ENCODE measurements at regions not wholly inside any gene's neighbourhood (a gene's known extent, or its start where the extent isn't known, plus 50 kb on each side); places are given as distances from the start of the nearest gene placed in this dataset.
"Not testable (repeated sequence)": the region's sequence is repeated elsewhere in the genome, so short reads cannot be mapped to it uniquely, and the experiment has no call there.

DNA sequence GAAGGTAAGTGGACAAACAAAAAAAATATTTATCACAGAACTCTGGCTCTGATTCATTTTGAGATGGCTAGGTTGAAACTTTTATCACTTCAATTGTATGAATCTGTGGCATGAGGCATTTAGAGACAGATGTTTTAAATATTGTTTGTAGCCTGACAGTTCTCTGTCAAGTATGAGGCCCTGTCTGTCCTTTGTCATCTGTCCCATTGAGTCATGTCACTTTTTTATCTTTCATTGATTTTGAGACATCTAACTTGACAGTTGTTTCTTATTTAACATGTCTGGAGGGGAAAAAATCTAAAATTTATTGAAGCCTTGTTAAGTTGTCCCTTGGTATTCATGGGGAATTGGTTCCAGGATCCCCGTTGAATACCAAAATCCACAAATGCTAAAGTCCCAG is 829.5 kb downstream of the FSCB start:
- TF ChIP-seq, protein P1, sequence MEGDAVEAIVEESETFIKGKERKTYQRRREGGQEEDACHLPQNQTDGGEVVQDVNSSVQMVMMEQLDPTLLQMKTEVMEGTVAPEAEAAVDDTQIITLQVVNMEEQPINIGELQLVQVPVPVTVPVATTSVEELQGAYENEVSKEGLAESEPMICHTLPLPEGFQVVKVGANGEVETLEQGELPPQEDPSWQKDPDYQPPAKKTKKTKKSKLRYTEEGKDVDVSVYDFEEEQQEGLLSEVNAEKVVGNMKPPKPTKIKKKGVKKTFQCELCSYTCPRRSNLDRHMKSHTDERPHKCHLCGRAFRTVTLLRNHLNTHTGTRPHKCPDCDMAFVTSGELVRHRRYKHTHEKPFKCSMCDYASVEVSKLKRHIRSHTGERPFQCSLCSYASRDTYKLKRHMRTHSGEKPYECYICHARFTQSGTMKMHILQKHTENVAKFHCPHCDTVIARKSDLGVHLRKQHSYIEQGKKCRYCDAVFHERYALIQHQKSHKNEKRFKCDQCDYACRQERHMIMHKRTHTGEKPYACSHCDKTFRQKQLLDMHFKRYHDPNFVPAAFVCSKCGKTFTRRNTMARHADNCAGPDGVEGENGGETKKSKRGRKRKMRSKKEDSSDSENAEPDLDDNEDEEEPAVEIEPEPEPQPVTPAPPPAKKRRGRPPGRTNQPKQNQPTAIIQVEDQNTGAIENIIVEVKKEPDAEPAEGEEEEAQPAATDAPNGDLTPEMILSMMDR (conservative IDR thresholded peaks at IDR 0.05), result no peak
- TF ChIP-seq ZFX (IDR thresholded peaks at IDR 0.05), result no peak
- H3K27ac ChIP-seq, result no peak overlapping the region

DNA sequence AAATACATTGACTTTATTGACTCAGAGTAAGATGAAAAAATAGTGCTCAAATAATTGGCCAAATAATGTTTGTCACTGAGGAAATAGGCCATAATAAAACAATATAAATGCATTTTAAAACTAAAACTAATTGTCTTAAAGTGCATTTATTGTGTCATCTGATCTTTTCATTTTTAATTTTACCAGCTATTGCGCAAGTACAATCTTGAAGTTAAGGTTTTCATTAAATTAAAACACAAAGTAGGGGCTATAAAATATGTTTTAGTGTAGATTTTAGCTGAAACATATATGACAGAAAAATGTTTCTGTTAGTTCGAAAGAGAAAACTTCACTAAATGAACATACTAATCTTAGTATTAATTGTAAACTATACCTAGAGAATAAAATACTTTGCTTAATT is 832.8 kb downstream of the FSCB start:
- H3K27ac ChIP-seq, result no peak overlapping the region
- no peak for TF ChIP-seq ZFX (IDR thresholded peaks at IDR 0.05)
- TF ChIP-seq, protein P1 (conservative IDR thresholded peaks at IDR 0.05), result no peak

DNA sequence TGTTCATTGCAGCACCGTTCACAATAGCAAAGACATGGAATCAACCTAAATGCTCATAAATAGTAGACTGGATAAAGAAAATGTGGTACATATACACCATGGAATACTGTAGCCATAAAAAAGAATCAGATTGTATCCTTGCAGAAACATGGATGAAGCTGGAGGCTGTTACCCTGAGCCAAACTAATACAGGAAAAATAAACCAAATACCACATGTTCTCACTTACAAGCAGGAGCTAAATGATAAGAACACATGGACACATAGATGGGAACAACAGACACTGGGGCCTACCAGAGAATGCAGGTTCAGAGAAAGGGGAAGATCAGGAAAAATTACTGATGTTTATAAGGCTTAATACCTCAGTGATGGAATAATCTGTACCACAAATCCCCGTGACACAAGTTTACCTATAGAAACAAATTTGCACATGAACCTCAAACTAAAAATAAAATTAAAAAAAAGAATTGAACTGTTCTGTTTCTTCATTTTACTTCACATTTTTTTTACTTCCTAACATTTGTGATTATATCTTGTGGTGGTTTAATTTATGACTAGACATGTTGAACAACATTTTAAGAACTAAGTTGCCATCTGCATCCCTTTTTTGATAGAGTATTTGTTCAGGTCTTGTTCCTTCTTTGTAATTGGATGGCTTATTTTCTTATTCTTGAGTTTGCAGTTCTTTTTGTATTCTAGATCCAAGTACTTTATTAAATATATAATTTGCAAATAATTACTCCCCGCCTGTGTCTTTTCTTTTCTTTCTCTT is 835.2 kb downstream of the FSCB start:
- H3K27ac ChIP-seq, result no peak overlapping the region
- TF ChIP-seq ZFX (IDR thresholded peaks at IDR 0.05), result no peak
- TF ChIP-seq, protein P1 (conservative IDR thresholded peaks at IDR 0.05), result no peak

DNA sequence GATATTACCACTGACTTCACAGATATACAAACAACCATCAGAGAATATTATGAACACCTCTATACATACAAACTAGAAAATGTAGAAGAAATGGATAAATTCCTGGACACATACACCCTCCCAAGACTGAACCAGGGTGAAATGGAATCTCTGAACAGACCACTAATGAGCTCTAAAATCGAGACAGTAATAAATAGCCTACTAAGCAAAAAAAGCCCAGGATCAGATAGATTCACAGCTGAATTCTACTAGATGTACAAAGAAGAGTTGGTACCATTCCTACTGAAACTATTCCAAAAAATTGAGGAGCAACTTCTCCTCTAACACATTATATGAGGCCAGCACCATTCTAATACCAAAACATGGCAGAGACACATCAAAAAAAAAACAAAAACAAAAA is 837.7 kb downstream of the FSCB start:
- TF ChIP-seq, protein P1 (conservative IDR thresholded peaks at IDR 0.05), result no peak
- TF ChIP-seq ZFX (IDR thresholded peaks at IDR 0.05), result no peak
- no peak overlapping the region for H3K27ac ChIP-seq

DNA sequence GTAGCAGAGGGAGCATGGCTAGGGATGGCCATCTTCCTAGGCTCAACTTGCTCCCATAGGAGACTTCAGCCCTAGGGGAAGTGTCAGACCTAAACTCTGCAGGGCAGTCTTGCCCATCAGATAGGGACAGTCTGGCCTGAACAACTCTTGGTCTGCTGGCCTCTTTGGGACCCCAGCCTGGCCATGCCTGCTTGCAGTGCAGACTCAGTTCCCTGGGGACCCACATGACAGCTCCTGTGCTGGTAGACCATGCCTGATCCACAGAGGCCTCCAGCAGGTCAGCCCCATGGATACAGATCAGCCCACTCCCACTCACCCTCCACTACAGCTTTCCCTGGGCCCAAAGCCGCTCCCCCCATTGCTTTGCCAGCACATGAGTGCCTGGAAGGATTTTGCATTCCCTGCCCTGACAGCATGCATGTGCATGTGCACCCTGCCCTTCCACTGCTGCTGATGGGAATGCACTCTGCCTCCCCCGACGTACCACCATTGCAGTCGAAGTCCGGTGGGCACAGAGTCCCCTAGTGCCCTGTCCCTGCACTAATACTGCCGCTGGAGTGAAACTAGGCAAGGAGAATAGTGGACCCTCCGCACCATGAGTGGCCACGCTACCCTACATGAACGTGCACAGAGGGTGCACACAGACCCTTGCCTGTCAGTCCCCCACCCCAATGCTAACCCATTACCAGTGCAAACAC is 841.4 kb downstream of the FSCB start:
- no peak for TF ChIP-seq ZFX (IDR thresholded peaks at IDR 0.05)
- TF ChIP-seq, protein P1 (conservative IDR thresholded peaks at IDR 0.05), result no peak
- no peak overlapping the region for H3K27ac ChIP-seq

DNA sequence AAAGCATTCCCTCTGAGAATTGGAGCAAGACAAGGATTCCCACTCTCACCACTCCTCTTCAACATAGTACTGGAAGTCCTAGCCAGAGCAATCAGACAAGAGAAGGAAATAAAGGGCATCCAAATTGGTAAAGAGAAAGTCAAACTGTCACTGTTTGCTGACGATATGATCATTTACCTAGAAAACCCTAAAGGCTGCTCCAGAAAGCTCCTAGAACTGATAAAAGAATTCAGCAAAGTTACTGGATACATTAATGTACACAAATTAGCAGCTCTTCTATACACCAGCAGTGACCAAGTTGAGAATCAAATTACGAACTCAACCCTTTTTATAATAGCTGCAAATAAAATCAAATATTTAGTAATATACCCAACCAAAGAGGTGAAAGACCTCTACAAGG is 851.9 kb downstream of the FSCB start:
- not testable (repeated sequence) for H3K27ac ChIP-seq

DNA sequence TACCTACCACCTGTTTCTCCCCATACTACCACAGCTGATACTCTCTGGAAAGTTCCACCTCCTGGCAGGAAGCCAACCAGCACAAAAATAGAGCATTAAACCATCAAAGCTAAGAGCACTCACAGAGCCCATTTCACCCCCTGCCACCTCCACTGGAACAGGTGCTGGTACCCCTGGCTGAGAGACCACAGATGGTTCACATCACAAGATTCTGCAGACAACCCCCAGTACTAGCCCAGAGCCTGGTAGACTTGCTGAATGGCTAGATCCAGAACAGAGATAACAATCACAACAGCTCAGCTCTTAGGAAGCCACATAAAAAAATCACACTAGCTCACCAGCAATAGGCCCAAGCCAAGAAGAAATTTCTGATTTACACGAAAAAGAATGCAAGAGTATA is 855.2 kb downstream of the FSCB start:
- H3K27ac ChIP-seq, result no peak overlapping the region
- TF ChIP-seq ZFX (IDR thresholded peaks at IDR 0.05), result no peak
- TF ChIP-seq, protein P1 (conservative IDR thresholded peaks at IDR 0.05), result no peak
